ENCODE measurements at regions not wholly inside any gene's neighbourhood (a gene's known extent, or its start where the extent isn't known, plus 50 kb on each side); places are given as distances from the start of the nearest gene placed in this dataset.
"Not testable (repeated sequence)": the region's sequence is repeated elsewhere in the genome, so short reads cannot be mapped to it uniquely, and the experiment has no call there.

- DNase-seq (ENCODE audit: low read depth in 2 of 3, low spot score in 1 of 3): no peak
Observed at GRCh38 chr5:92568522-92568921, 1012.5 kb downstream of the NR2F1-AS1 start.

- DNase-seq (ENCODE audit: low read depth in 2 of 3, low spot score in 1 of 3): no peak
Observed at GRCh38 chr5:92567831-92568450, 1013.1 kb downstream of the NR2F1-AS1 start.

- no peak for DNase-seq (ENCODE audit: low read depth in 2 of 3, low spot score in 1 of 3)
Observed at GRCh38 chr5:92566113-92566786, 1014.8 kb downstream of the NR2F1-AS1 start.

- no peak for DNase-seq (ENCODE audit: low read depth in 2 of 3, low spot score in 1 of 3)
Observed at GRCh38 chr5:92565673-92566072, 1015.3 kb downstream of the NR2F1-AS1 start.

- DNase-seq (ENCODE audit: low read depth in 2 of 3, low spot score in 1 of 3): no peak
Observed at GRCh38 chr5:92562065-92562464, 1019.0 kb downstream of the NR2F1-AS1 start.

DNA sequence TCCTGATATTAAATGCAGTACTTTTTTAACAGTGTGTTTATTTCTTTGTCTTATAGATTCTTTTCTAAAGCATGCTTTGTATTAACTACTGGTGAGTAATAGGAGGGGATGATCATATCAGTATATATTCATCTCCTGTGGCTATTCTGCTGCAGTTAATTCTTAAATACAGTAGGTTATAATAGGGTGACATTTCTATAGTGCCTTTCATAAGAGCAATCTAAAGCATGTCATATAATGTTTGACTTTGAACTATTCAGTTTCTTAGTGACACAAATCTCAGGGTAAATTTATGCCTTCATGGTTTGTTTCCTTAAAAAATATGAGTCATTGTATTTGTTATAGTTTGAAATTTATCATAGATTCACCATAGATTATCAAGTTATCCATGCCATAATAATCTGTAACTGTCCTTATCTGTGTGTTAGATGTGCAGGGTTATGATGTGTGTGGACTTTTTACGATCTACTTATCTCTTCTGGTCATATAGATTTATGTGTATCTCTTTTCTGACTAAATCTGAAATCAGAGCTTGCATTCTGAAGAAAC lies 1019.5 kb downstream of the NR2F1-AS1 start:
- DNase-seq (ENCODE audit: low read depth in 2 of 3, low spot score in 1 of 3): no peak

- no peak for DNase-seq (ENCODE audit: low read depth in 2 of 3, low spot score in 1 of 3)
Observed at GRCh38 chr5:92560698-92561401, 1020.2 kb downstream of the NR2F1-AS1 start.

GRCh38 chr5:92559781-92560180 lies 1021.2 kb downstream of the NR2F1-AS1 start:
- no peak for DNase-seq (ENCODE audit: low read depth in 2 of 3, low spot score in 1 of 3)

DNA sequence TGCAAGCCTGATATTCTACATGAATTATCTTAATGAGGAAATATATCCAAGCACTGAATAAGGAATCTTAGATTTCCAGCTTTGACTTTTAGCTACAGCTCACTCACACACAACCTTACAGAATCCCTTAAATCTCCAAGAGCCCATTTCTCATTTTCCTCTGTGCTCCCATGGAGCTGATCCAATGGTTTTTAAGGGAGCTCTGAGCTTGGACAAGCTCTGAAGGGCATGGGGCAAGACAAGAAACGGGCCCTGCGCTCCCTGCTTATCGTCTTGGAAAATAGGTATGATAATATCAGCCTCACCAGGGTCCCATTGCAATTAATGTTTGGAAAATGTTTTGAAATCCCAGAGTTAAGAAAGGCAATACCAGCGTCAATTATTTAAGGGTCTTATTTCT lies 1021.7 kb downstream of the NR2F1-AS1 start:
- no peak for DNase-seq (ENCODE audit: low read depth in 2 of 3, low spot score in 1 of 3)

GRCh38 chr5:92556747-92557146 lies 1024.3 kb downstream of the NR2F1-AS1 start:
- DNase-seq (ENCODE audit: low read depth in 2 of 3, low spot score in 1 of 3): no peak

DNA sequence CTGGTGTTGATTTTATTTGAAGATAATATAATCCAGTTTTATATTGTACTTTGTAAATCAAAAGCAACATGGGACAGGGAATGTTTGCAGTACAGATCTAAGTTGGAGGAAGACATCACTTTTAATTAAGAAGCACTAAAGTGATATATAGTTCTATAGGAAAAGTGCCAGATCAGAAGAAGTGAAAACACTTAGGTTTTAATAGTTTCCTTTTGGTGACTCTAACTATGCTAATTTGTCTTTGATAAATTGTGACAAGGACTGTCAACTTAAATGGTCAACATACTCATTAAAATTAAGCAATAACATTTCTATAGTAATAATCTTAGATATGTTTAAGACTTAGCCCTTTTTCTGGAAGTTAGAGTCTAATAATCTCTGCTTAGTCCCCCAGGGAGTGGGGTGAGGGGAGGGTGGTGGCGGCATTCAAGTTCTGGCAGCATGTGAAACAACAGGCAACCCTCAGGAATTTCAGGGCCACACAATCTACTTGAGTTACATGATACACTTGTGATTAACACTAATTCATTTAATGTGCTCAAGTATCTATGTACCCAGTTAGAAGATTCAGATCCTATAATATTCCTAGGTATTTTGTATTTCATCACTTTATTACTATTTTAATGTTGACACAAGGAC lies 1026.5 kb downstream of the NR2F1-AS1 start:
- DNase-seq (ENCODE audit: low read depth in 2 of 3, low spot score in 1 of 3): no peak

GRCh38 chr5:92553326-92553725 lies 1027.7 kb downstream of the NR2F1-AS1 start:
- no peak for DNase-seq (ENCODE audit: low read depth in 2 of 3, low spot score in 1 of 3)

DNA sequence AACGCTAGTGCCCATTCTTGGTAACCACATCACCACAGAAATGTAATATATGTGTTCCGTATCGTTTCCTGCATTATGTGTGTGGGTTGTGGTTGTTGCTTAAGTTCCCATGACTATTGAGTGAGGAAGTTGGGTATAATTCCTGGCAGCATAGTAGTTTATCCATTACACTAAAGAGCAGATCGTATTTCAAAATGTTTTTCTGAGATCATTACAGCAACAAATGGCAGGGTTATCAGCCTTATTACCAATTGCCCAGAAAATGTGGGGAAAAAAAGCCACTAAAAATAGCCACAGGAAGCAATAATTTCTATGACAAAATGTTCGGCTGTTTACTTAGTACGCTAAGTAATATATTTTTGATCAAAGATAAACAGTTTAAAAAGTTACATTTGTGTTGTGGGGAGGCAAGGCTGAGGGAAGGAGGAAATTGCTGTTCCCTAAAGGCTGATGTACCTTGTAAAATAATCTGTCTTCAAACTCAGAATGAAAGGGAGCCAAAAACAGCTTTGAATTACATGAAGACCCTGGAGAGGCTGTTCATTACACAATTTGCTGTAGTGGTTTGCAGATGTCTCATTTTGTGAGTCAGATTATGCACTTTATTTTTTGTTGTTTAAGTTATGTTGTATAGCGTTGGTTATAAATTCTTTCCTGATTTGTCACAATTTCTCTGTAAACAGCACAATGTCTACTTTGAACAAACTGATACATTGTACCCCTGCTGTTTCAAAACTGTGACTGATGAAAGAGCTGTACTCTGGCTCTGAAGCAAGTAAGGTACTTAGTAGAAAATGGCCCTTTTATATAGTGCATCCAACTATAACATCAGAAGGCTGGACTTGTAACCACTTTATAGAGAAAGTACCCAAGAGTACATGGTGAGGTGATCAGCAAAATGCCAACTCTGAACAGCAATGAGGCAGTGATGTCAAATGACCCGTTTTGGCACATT lies 1028.5 kb downstream of the NR2F1-AS1 start:
- DNase-seq (ENCODE audit: low read depth in 2 of 3, low spot score in 1 of 3): no peak

GRCh38 chr5:92548346-92548745 lies 1032.7 kb downstream of the NR2F1-AS1 start:
- no peak for DNase-seq (ENCODE audit: low read depth in 2 of 3, low spot score in 1 of 3)

GRCh38 chr5:92544596-92544995 lies 1036.4 kb downstream of the NR2F1-AS1 start:
- DNase-seq (ENCODE audit: low read depth in 2 of 3, low spot score in 1 of 3): no peak

GRCh38 chr5:92544036-92544435 lies 1037.0 kb downstream of the NR2F1-AS1 start:
- DNase-seq (ENCODE audit: low read depth in 2 of 3, low spot score in 1 of 3): no peak

DNA sequence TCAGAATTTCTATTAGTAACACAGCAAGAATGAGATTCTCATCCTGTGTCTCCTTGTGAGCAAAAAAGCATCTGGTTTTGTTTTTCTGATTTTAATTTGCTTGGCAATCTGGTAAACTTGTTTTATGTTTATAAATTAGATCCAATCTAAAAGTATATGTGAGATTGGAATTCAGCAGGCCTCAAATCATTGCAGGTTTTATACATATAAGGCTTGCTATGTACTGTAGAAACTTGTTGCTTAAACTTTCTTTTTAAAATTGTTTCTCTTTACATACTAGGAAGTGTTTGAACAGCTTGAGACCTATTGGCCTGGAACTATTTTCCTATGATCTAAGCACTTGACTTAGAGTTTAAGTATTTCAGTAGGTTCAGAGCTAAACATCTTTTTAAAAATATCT lies 1037.8 kb downstream of the NR2F1-AS1 start:
- DNase-seq (ENCODE audit: low read depth in 2 of 3, low spot score in 1 of 3): no peak

- DNase-seq (ENCODE audit: low read depth in 2 of 3, low spot score in 1 of 3): not testable (repeated sequence)
Observed at GRCh38 chr5:92542017-92542416, 1039.0 kb downstream of the NR2F1-AS1 start.

DNA sequence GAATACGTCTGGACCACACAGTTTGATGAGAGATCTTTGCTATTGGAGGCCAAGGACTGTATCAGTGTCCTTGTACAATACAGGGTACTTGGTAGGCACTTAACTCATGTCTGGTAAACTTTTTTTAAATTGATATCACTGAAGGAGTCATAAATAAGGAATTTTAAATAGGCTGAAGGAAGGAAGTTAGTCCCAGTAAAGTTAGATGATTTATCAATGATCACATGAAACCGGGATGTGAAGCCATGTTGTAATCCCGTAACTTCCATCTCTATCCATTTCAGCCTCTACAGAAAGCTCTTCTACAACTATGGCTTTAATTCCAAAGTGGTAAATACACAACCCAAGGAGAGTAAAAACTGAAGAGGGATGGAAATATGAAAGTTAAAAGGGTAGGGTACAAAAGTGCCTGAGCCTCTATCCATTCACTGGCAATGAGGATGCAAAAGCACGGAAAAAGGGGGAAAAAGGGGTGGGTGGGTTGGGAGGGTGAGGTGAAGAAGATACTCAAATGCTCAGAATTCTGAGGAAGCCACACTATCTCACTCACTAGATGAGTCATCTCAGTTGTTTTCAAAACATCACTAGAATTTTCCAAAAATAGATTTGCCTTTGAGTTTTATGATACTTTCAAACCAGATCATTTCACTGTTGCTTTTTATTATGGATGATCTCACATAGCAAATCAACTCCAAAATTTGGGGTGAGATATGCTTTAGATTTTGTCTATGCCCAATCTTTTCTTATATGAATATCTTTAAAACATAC lies 1053.5 kb downstream of the NR2F1-AS1 start:
- no peak for DNase-seq (ENCODE audit: low read depth in 2 of 3, low spot score in 1 of 3)

GRCh38 chr5:92525131-92525530 lies 1055.9 kb downstream of the NR2F1-AS1 start:
- no peak for DNase-seq (ENCODE audit: low read depth in 2 of 3, low spot score in 1 of 3)

Data from stimulated activated CD4-positive, alpha-beta T cell treated with anti-CD3 and anti-CD28 coated beads, Interleukin-12 subunit alpha, Interleukin-12 subunit beta, amount 100 ng/mL, for 48 hours (primary cell).